Small intestine (tissue), 7 donors: ENCODE measurements at regions not wholly inside any gene's neighbourhood (a gene's known extent, or its start where the extent isn't known, plus 50 kb on each side); places are given as distances from the start of the nearest gene placed in this dataset.
"Not testable (repeated sequence)": the region's sequence is repeated elsewhere in the genome, so short reads cannot be mapped to it uniquely, and the experiment has no call there.

Source experiments
- DNase-seq, 2 donors: peaks; one replicate each; pipeline versions ENCODE4 v3.0.0 to v3.0.0-alpha.2; 2013
- FAIRE-seq: peaks from 2 replicates; lab custom pipeline; 2012; peaks lifted over from hg19 to GRCh38; lab: Jason Lieb, UNC
- H3K27ac ChIP-seq, 3 donors: one replicate each; pipeline ENCODE4 v1.5.1; 2013; ENCODE audit warnings: low read length in 2 of 3, mild to moderate bottlenecking in 2 of 3, control low read depth in 1 of 3, inconsistent platforms in 1 of 3, low read depth in 1 of 3, moderate library complexity in 1 of 3
- H3K27me3 ChIP-seq, 3 donors: one replicate each; pipeline ENCODE4 v1.6.1; 2013; ENCODE audit warnings: low read length in 3 of 3, inconsistent platforms in 1 of 3; ENCODE audit not compliant: control insufficient read depth in 3 of 3, insufficient read depth in 3 of 3
- H3K36me3 ChIP-seq, 3 donors: one replicate each; pipeline ENCODE4 v1.6.1; 2013; ENCODE audit warnings: low read length in 3 of 3, inconsistent platforms in 1 of 3, low read depth in 1 of 3, mild to moderate bottlenecking in 1 of 3, moderate library complexity in 1 of 3; ENCODE audit not compliant: control insufficient read depth in 3 of 3, insufficient read depth in 2 of 3
- H3K4me1 ChIP-seq, 3 donors: one replicate each; pipeline ENCODE4 v1.6.1; 2013; ENCODE audit warnings: low read length in 2 of 3, inconsistent platforms in 1 of 3, low read depth in 1 of 3, mild to moderate bottlenecking in 1 of 3, moderate library complexity in 1 of 3; ENCODE audit not compliant: control insufficient read depth in 3 of 3, insufficient read depth in 2 of 3
- H3K4me3 ChIP-seq, 3 donors: one replicate each; pipeline ENCODE4 v1.5.1; 2013; ENCODE audit warnings: low read length in 3 of 3, control low read depth in 1 of 3, inconsistent platforms in 1 of 3, low read depth in 1 of 3, mild to moderate bottlenecking in 1 of 3, moderate library complexity in 1 of 3
- H3K9me3 ChIP-seq, 2 donors: one replicate each; pipeline ENCODE4 v1.6.1; 2013; ENCODE audit warnings: low read depth in 1 of 2, low read length in 1 of 2; ENCODE audit not compliant: control insufficient read depth in 2 of 2, insufficient read depth in 1 of 2
- WGBS, 3 donors: extraction: QIAGEN DNeasy Blood & Tissue Kit; methylation state at CpG; one replicate each; pipeline ENCODE4 v1.1.7; 2013; 5-methylcytosine and 5-hydroxymethylcytosine counted together
- donor health status: healthy with polysubstance abuse.
- donor health status: control.
- donor health status: control.
- donor health status: Bipolar disorder and iron deficiency.
- donor health status: healthy.

DNA sequence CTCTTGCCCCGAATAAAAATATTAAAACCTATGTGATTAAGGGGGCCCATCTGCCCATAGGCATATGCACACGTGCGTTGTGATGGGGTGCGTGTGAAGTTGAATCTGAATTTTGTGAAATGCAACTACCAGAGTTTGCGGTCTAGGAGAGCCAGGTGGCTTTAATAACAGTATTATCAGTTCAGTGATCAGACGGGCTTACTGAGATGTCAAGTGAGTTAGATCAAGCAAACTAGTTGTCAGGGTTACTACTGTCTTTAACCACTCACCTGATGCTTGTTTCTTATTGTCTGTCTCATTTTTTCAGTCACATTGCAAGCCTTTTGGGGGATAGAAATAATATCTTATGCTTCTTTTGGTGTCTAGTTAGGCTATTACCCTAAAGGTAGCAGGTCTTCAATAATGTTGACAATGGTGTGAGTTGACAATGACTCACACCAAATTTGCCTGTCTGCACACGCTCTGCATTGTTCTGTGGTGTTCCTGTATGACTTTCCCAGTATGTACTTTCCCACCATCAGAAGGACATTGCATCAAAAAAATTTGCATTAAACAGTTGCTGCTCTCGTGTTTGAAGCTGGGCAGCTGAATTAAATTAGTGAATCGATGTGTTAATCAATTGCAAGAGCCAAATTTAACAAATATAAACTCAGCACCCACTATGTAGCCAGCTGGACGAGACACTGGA, 103.1 kb upstream of the NAA20 start:
- no peak overlapping the region for H3K27ac ChIP-seq

DNA sequence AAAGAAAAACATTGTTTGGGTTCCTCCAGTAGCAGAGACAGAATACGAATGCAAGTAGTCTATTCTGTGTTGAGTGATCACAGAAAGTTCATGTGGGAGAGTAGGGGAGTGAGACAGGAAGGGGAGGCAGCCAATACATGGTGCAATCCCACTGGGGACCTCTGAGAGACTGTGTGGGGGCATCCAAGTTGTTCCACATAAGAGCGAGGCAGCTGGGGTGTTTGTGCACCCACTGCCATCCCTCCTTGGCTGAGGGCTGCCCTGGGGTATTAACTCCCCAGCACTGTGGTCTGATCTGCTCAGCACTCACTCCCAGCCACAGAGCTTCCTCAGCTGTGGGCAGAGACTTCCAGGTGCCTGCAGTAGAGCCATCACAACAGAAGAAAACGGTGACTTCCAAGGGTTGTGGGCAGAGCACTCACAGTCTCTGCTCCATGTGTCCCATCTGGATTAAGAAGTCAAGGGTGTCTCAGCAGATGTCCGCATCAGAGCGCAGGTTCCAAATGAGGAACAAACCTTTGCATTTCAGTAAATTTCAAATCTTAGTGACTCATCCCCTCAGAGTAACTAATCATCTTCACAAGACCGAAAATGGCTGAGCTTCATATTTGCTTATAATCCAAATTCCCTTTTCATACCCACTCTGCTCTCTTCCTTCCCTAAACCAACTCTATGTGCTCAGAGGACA, 101.9 kb upstream of the NAA20 start:
- WGBS, 3 donors, result 67 to 85% (median 77%) methylated on average over 6 of the region's 6 CpGs
- no peak for FAIRE-seq
- peak overlapping the region in 1 of 3 donors; percentile 60 for H3K27ac ChIP-seq

More for the DNA sequence above, 103.1 kb upstream of the NAA20 start:
- Histone ChIP-seq H3K36me3 (peaks cover 0 to 28% (median 0%) of the 10 kb centered on the region in 3 donors), H3K27me3 (no peaks in the 10 kb centered on the region), H3K4me1 (peaks cover 6 to 11% (median 7%) of the 10 kb centered on the region in 3 donors), H3K4me3 (no peak overlapping the region), H3K9me3 (no peaks in the 10 kb centered on the region)
- FAIRE-seq (no peak), DNase-seq (no peak)
- WGBS, 3 donors, result 78 to 86% (median 83%) methylated on average over 10 of the region's 10 CpGs

DNA sequence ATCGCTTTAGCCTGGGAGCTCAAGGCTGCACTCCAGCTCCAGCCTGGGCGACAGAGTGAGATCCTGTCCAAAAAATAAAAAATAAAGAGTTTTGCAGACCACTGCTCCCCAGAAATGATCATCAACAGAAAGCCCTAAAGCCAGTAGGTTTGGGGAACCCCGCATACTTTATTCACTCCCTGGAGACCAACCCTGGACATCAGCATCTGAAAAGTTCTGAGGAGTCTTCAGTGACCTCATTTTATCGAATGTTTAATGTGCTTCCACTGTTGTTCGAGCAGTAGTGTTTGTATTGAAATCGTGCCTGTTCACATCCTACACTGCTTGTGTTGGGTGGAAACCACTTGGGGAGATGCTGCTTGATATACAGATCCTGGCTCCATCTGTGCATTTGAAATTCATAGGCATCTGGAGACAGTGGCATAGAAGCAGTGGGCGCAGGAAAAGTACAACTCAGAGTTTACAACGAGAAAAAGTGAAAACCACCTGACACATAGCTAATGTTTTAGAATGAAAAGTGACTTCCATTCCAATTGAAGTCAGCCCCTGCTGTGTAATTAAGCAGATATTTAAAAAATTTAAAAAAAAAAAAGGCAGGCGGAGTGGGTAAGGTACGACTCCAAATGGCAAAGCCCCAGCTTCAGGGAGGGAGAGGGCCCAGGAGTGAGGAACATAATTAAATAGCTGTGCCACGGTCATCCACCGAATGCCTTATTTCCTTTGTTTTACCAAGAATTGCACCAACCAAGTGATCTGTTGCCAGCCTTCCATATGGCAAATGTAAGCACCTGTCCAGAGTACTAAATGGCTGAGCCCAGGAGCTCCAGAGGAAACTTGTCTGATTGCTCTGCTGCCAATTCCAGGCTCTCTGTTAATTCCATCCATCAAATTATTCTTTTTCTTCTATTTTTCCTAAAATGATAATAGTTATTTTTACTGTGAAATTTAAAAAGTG, 100.4 kb upstream of the NAA20 start:
- H3K27me3 ChIP-seq, result no peaks in the 10 kb centered on the region
- no peak overlapping the region for H3K27ac ChIP-seq
- DNase-seq (no peak), FAIRE-seq (no peak)
- no peaks in the 10 kb centered on the region for H3K9me3 ChIP-seq
- H3K4me3 ChIP-seq, result no peak overlapping the region
- 78 to 81% (median 78%) methylated on average over 12 of the region's 12 CpGs for WGBS, 3 donors
- H3K36me3 ChIP-seq, result peaks cover 0 to 26% (median 0%) of the 10 kb centered on the region in 3 donors
- H3K4me1 ChIP-seq, result peaks cover 7 to 15% (median 8%) of the 10 kb centered on the region in 3 donors

More for the DNA sequence above, 101.9 kb upstream of the NAA20 start:
- Histone ChIP-seq H3K4me1 (peaks cover 7 to 15% (median 8%) of the 10 kb centered on the region in 3 donors), H3K9me3 (no peaks in the 10 kb centered on the region), H3K27me3 (no peaks in the 10 kb centered on the region), H3K36me3 (peaks cover 0 to 24% (median 0%) of the 10 kb centered on the region in 3 donors), H3K4me3 (no peak overlapping the region)
- DNase-seq, result no peak

- peaks cover 0 to 21% (median 0%) of the 10 kb centered on the region in 3 donors for H3K36me3 ChIP-seq
- H3K4me3 ChIP-seq, result no peak overlapping the region
- H3K27me3 ChIP-seq, result no peaks in the 10 kb centered on the region
- H3K27ac ChIP-seq, result peak overlapping the region in 1 of 3 donors; percentile 49
- 67 to 94% (median 88%) methylated on average over 5 of the region's 5 CpGs for WGBS, 3 donors
- peaks cover 7 to 15% (median 8%) of the 10 kb centered on the region in 3 donors for H3K4me1 ChIP-seq
- DNase-seq (no peak), FAIRE-seq (no peak)
- no peaks in the 10 kb centered on the region for H3K9me3 ChIP-seq
These were observed 98.2 kb upstream of the NAA20 start for GRCh38 chr20:19918965-19919329.

DNA sequence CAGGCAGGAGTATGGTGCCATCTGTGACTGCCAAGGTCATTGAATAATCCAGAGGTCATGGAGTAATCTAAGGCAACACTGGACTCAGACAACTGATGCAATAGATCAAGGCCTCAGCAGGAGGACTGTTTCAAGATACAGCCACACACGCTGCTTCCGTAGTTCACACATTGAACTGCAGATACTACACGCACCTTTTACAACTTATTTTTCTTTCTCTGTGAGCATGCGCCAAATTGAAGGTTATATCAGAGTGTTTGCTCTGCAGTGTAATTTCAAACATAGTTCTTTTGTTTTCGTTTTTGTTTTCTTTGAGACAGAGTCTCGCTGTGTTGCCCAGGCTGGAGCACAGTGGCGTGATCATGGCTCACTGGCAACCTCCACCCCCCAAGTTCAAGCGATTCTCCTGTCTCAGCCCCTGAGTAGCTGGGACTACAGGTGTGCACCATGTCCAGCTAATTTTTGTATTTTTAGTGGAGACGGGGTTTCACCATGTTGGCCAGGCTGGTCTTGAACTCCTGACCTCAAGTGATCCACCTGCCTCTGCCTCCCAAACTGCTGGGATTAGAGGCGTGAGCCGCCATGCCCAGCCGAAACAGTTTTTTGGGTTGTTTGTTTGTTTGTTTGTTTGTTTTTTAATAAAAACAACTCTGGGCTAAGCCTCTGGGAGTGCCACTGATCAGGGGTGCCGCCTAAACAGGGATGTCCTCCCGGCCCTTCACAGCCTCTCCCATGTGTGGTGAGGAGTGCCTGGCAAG, 96.6 kb upstream of the NAA20 start:
- Histone ChIP-seq H3K27ac (peak overlapping the region in 1 of 3 donors; percentile 40), H3K36me3 (peaks cover 0 to 17% (median 0%) of the 10 kb centered on the region in 3 donors), H3K4me3 (no peak overlapping the region), H3K27me3 (no peaks in the 10 kb centered on the region), H3K9me3 (no peaks in the 10 kb centered on the region), H3K4me1 (peaks cover 7 to 15% (median 8%) of the 10 kb centered on the region in 3 donors)
- FAIRE-seq (no peak), DNase-seq (peak in 1 of 2 donors; percentile 77)
- 80 to 89% (median 86%) methylated on average over 14 of the region's 14 CpGs for WGBS, 3 donors

- H3K9me3 ChIP-seq, result no peaks in the 10 kb centered on the region
- H3K27ac ChIP-seq, result peak overlapping the region in 1 of 3 donors; percentile 17
- DNase-seq, result no peak
- H3K27me3 ChIP-seq, result no peaks in the 10 kb centered on the region
- 76 to 85% (median 83%) methylated on average over 14 of the region's 14 CpGs for WGBS, 3 donors
- H3K4me1 ChIP-seq, result peaks cover 5 to 15% (median 10%) of the 10 kb centered on the region in 3 donors
- H3K36me3 ChIP-seq, result peaks cover 0 to 11% (median 0%) of the 10 kb centered on the region in 3 donors
- no peak for FAIRE-seq
- no peak overlapping the region for H3K4me3 ChIP-seq
These were observed 95.8 kb upstream of the NAA20 start for GRCh38 chr20:19921284-19921793.

DNA sequence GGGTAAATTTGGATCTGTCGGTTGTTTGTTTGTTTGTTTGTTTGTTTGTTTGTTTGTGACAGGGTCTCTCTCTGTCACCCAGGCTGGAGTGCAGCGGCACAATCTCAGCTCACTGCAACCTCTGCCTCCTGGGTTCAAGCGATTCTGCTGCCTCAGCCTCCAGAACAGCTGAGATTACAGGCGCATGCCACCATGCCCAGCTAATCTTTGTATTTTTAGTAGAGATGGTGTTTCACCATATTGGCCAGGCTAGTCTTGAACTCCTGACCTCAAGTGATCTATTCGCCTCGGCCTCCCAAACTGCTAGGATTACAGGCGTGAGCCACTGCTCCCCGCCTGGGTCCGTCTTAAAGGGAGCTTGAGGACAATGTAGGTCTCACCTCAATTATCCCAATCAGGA, 95.3 kb upstream of the NAA20 start:
- not testable (repeated sequence) for H3K4me3 ChIP-seq, FAIRE-seq, H3K27me3 ChIP-seq, DNase-seq, H3K9me3 ChIP-seq, H3K27ac ChIP-seq
- Histone ChIP-seq H3K36me3 (peaks cover 0 to 10% (median 0%) of the 10 kb centered on the region in 3 donors), H3K4me1 (peaks cover 4 to 18% (median 13%) of the 10 kb centered on the region in 3 donors)
- 74 to 76% (median 74%) methylated on average over 9 of the region's 9 CpGs for WGBS, 3 donors
